Liver (tissue), 8 donors: ENCODE measurements at regions not wholly inside any gene's neighbourhood (a gene's known extent, or its start where the extent isn't known, plus 50 kb on each side); places are given as distances from the start of the nearest gene placed in this dataset.

ENCODE experiments used
- DNase-seq: peaks from one replicate; pipeline ENCODE4 v3.0.0-alpha.2; 2017; ENCODE audit warnings: low spot score
- H3K27ac ChIP-seq, 2 donors: one replicate each; pipeline ENCODE4 v1.7.0; 2013; ENCODE audit warnings: inconsistent platforms in 2 of 2, low read length in 2 of 2, control low read depth in 1 of 2, low read depth in 1 of 2, mild to moderate bottlenecking in 1 of 2
- H3K27me3 ChIP-seq, 4 donors: one replicate each; pipeline versions ENCODE4 v1.6.1 to v1.7.0; 2013; ENCODE audit warnings: low read length in 3 of 4, inconsistent platforms in 1 of 4, mild to moderate bottlenecking in 1 of 4, moderate library complexity in 1 of 4; ENCODE audit not compliant: control insufficient read depth in 4 of 4, insufficient read depth in 4 of 4
- H3K36me3 ChIP-seq, 4 donors: one replicate each; pipeline versions ENCODE4 v1.6.1 to v1.7.0; 2013; ENCODE audit warnings: low read length in 3 of 4, mild to moderate bottlenecking in 3 of 4, low read depth in 1 of 4, moderate library complexity in 1 of 4; ENCODE audit not compliant: control insufficient read depth in 4 of 4, insufficient read depth in 3 of 4
- H3K4me1 ChIP-seq, 4 donors: one replicate each; pipeline versions ENCODE4 v1.6.1 to v1.7.0; 2013; ENCODE audit warnings: low read length in 3 of 4, mild to moderate bottlenecking in 3 of 4, moderate library complexity in 1 of 4; ENCODE audit not compliant: control insufficient read depth in 4 of 4, insufficient read depth in 4 of 4
- H3K4me3 ChIP-seq, 3 donors: one replicate each; pipeline versions ENCODE4 v1.6.1 to v1.7.0; 2013; ENCODE audit warnings: low read length in 3 of 3, control low read depth in 1 of 3, low read depth in 1 of 3, mild to moderate bottlenecking in 1 of 3
- H3K9ac ChIP-seq, 2 donors: one replicate each; pipeline ENCODE4 v1.7.0; 2013; ENCODE audit warnings: low read length in 2 of 2, mild to moderate bottlenecking in 2 of 2, moderate library complexity in 2 of 2, control low read depth in 1 of 2, low read depth in 1 of 2
- H3K9me3 ChIP-seq, 4 donors: one replicate each; pipeline versions ENCODE4 v1.6.1 to v1.7.0; 2013; ENCODE audit warnings: low read length in 3 of 4; ENCODE audit not compliant: control insufficient read depth in 4 of 4
- EGR1 ChIP-seq, 2 donors: IDR thresholded peaks; 2 replicates each; pipeline ENCODE4 v1.6.1; 2016 to 2018; ENCODE audit warnings: antibody characterized with exemption in 2 of 2, low read depth in 2 of 2
- FOXA1 ChIP-seq: IDR thresholded peaks from 2 replicates; pipeline ENCODE4 v1.6.1; 2016; ENCODE audit warnings: antibody characterized with exemption
- FOXA2 ChIP-seq: IDR thresholded peaks from 2 replicates; pipeline ENCODE4 v1.6.1; 2016; ENCODE audit warnings: antibody characterized with exemption
- GABPA ChIP-seq, 2 donors: IDR thresholded peaks in 1 of 2; conservative IDR thresholded peaks in 1 of 2; 2 replicates each; pipeline ENCODE4 v1.6.1; 2016; ENCODE audit warnings: antibody characterized with exemption in 2 of 2, mild to moderate bottlenecking in 1 of 2, moderate library complexity in 1 of 2
- HNF4A ChIP-seq, 2 donors: conservative IDR thresholded peaks; 2 replicates each; pipeline ENCODE4 v1.6.1; 2016; ENCODE audit warnings: antibody characterized with exemption in 2 of 2, mild to moderate bottlenecking in 2 of 2
- HNF4G ChIP-seq: IDR thresholded peaks from 2 replicates; pipeline ENCODE4 v1.6.1; 2016; ENCODE audit warnings: antibody characterized with exemption
- JUND ChIP-seq, 2 donors: IDR thresholded peaks; 2 replicates each; pipeline ENCODE4 v1.6.1; 2016; ENCODE audit warnings: antibody characterized with exemption in 2 of 2
- NR2F2 ChIP-seq: IDR thresholded peaks from 2 replicates; pipeline ENCODE4 v1.6.1; 2016; ENCODE audit warnings: antibody characterized with exemption
- RAD21 ChIP-seq, 2 donors: IDR thresholded peaks; 2 replicates each; pipeline ENCODE4 v1.6.1; 2016; ENCODE audit warnings: antibody characterized with exemption in 2 of 2, mild to moderate bottlenecking in 2 of 2
- RXRA ChIP-seq, 2 donors: IDR thresholded peaks; 2 replicates each; pipeline ENCODE4 v1.6.1; 2017 to 2018; ENCODE audit warnings: antibody characterized with exemption in 2 of 2, mild to moderate bottlenecking in 1 of 2
- SP1 ChIP-seq: IDR thresholded peaks from 2 replicates; pipeline ENCODE4 v1.6.1; 2018; ENCODE audit warnings: antibody characterized with exemption, mild to moderate bottlenecking
- TAF1 ChIP-seq: conservative IDR thresholded peaks from 2 replicates; pipeline ENCODE4 v1.6.1; 2016; ENCODE audit warnings: antibody characterized with exemption, mild to moderate bottlenecking
- YY1 ChIP-seq: IDR thresholded peaks from 2 replicates; pipeline ENCODE4 v1.6.1; 2016; ENCODE audit warnings: antibody characterized with exemption, mild to moderate bottlenecking
- ZBTB33 ChIP-seq: IDR thresholded peaks from 2 replicates; pipeline ENCODE4 v1.6.1; 2016; ENCODE audit warnings: antibody characterized with exemption
- WGBS: extraction: QIAGEN DNeasy Blood & Tissue Kit; methylation state at CpG from one replicate; pipeline ENCODE4 v1.1.7; 2013; 5-methylcytosine and 5-hydroxymethylcytosine counted together
- TF ChIP-seq, protein P1 (sequence below): fragments of 150-350 bp; IDR thresholded peaks from 2 replicates; pipeline ENCODE4 v1.5.1; 2017; ENCODE audit warnings: improper control_type of control experiment, low read depth, low read length; ENCODE audit not compliant: missing input control
- TF ChIP-seq, protein P2 (sequence below): IDR thresholded peaks from 2 replicates; pipeline ENCODE4 v1.6.1; 2016; ENCODE audit warnings: antibody characterized with exemption
- TF ChIP-seq, protein P3 (sequence below): IDR thresholded peaks from 2 replicates; pipeline ENCODE4 v1.6.1; 2016; ENCODE audit warnings: antibody characterized with exemption
- TF ChIP-seq, protein P4 (sequence below): IDR thresholded peaks from 2 replicates; pipeline ENCODE4 v1.6.1; 2016; ENCODE audit warnings: antibody characterized with exemption, mild to moderate bottlenecking
- donor health status: healthy.
- donor health status: healthy.
- donor health status: healthy.
- donor health status: healthy.
- donor health status: healthy.

DNA sequence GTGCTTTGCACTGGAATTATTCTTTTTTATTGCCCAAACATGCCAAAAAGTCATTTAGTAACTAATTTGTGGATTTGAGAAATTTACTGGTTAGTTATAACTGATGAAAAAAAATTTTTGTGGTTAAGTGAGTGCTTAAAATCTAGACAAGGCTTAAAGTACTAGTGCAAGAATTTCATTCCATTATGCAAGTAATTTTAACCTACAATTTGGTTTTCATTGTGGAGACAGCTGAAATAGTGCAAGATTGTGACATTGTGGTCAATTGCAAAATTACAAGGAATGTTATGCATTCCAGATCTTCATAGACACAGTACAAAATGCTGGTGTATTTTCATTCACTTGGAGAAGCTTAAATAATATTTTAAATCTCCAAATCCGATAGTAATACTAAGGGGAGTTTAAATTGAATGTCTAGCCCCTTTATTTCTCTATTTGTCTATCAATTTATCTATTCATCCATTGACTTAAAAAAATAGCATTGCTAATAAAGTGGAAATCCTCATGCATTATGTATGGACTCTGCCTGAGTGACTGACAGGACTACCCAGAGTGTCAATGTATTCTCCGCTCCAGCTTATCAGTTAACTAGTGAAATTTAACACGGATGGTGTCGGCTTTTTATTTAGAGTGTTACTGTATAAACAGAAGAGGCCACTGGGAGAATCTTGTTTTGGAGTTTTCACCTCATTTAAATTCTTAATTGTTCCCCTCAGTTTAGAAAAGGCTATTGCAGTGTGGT, 125.9 kb downstream of the ALX1 start:
- Histone ChIP-seq H3K36me3 (no peaks in the 10 kb centered on the region), H3K27ac (no peak overlapping the region), H3K9ac (no peak overlapping the region), H3K27me3 (peaks cover 0 to 8% (median 0%) of the 10 kb centered on the region in 4 donors), H3K4me1 (no peaks in the 10 kb centered on the region), H3K9me3 (no peaks in the 10 kb centered on the region), H3K4me3 (no peak overlapping the region)
- no peak for TF ChIP-seq FOXA1
- TF ChIP-seq FOXA2: no peak
- no peak for TF ChIP-seq GABPA (IDR thresholded peaks at IDR 0.05 in 1 of 2, conservative IDR thresholded peaks at IDR 0.05 in 1 of 2)
- TF ChIP-seq YY1: no peak
- TF ChIP-seq, protein P1, sequence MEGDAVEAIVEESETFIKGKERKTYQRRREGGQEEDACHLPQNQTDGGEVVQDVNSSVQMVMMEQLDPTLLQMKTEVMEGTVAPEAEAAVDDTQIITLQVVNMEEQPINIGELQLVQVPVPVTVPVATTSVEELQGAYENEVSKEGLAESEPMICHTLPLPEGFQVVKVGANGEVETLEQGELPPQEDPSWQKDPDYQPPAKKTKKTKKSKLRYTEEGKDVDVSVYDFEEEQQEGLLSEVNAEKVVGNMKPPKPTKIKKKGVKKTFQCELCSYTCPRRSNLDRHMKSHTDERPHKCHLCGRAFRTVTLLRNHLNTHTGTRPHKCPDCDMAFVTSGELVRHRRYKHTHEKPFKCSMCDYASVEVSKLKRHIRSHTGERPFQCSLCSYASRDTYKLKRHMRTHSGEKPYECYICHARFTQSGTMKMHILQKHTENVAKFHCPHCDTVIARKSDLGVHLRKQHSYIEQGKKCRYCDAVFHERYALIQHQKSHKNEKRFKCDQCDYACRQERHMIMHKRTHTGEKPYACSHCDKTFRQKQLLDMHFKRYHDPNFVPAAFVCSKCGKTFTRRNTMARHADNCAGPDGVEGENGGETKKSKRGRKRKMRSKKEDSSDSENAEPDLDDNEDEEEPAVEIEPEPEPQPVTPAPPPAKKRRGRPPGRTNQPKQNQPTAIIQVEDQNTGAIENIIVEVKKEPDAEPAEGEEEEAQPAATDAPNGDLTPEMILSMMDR: no peak
- 33% methylated on average over 4 of the region's 4 CpGs for WGBS
- no peak for DNase-seq

- WGBS: 73% methylated on average over 2 of the region's 2 CpGs
- Histone ChIP-seq H3K27ac (no peak overlapping the region), H3K4me3 (no peak overlapping the region), H3K9me3 (no peaks in the 10 kb centered on the region), H3K27me3 (peaks cover 0 to 5% (median 0%) of the 10 kb centered on the region in 4 donors), H3K9ac (no peak overlapping the region), H3K4me1 (no peaks in the 10 kb centered on the region), H3K36me3 (no peaks in the 10 kb centered on the region)
- no peak for TF ChIP-seq ZBTB33
- no peak for TF ChIP-seq HNF4A (conservative IDR thresholded peaks at IDR 0.05)
- TF ChIP-seq JUND (IDR thresholded peaks at IDR 0.05): no peak
- TF ChIP-seq, protein P1: no peak
- no peak for TF ChIP-seq SP1
- TF ChIP-seq TAF1: no peak
- no peak for TF ChIP-seq HNF4G
- no peak for TF ChIP-seq RXRA (IDR thresholded peaks at IDR 0.05)
- TF ChIP-seq NR2F2: no peak
- TF ChIP-seq FOXA2: no peak
- TF ChIP-seq, protein P2, sequence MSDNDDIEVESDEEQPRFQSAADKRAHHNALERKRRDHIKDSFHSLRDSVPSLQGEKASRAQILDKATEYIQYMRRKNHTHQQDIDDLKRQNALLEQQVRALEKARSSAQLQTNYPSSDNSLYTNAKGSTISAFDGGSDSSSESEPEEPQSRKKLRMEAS: no peak
- no peak for TF ChIP-seq EGR1 (IDR thresholded peaks at IDR 0.05; ENCODE audit: low read depth in 2 of 2)
- TF ChIP-seq RAD21 (IDR thresholded peaks at IDR 0.05): no peak
- TF ChIP-seq, protein P3, sequence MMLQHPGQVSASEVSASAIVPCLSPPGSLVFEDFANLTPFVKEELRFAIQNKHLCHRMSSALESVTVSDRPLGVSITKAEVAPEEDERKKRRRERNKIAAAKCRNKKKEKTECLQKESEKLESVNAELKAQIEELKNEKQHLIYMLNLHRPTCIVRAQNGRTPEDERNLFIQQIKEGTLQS: no peak
- TF ChIP-seq GABPA (IDR thresholded peaks at IDR 0.05 in 1 of 2, conservative IDR thresholded peaks at IDR 0.05 in 1 of 2): no peak
- TF ChIP-seq YY1: no peak
- TF ChIP-seq, protein P4, sequence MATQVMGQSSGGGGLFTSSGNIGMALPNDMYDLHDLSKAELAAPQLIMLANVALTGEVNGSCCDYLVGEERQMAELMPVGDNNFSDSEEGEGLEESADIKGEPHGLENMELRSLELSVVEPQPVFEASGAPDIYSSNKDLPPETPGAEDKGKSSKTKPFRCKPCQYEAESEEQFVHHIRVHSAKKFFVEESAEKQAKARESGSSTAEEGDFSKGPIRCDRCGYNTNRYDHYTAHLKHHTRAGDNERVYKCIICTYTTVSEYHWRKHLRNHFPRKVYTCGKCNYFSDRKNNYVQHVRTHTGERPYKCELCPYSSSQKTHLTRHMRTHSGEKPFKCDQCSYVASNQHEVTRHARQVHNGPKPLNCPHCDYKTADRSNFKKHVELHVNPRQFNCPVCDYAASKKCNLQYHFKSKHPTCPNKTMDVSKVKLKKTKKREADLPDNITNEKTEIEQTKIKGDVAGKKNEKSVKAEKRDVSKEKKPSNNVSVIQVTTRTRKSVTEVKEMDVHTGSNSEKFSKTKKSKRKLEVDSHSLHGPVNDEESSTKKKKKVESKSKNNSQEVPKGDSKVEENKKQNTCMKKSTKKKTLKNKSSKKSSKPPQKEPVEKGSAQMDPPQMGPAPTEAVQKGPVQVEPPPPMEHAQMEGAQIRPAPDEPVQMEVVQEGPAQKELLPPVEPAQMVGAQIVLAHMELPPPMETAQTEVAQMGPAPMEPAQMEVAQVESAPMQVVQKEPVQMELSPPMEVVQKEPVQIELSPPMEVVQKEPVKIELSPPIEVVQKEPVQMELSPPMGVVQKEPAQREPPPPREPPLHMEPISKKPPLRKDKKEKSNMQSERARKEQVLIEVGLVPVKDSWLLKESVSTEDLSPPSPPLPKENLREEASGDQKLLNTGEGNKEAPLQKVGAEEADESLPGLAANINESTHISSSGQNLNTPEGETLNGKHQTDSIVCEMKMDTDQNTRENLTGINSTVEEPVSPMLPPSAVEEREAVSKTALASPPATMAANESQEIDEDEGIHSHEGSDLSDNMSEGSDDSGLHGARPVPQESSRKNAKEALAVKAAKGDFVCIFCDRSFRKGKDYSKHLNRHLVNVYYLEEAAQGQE: no peak
- no peak for TF ChIP-seq FOXA1
- DNase-seq: no peak
These were observed 133.2 kb downstream of the ALX1 start for GRCh38 chr12:85413266-85413665.
